Keratinocyte (primary cell): ENCODE measurements at regions not wholly inside any gene's neighbourhood (a gene's known extent, or its start where the extent isn't known, plus 50 kb on each side); places are given as distances from the start of the nearest gene placed in this dataset.

ENCODE experiments used
- DNase-seq: peaks from one replicate; pipeline ENCODE4 v3.0.0-alpha.2; 2011; ENCODE audit warnings: low read depth, missing footprints, low spot score
- FAIRE-seq: peaks from 2 replicates; lab custom pipeline; 2011; peaks lifted over from hg19 to GRCh38; lab: Jason Lieb, UNC
- H2AFZ ChIP-seq: 2 replicates; pipeline ENCODE4 v1.6.0; 2012; ENCODE audit warnings: low read length, control low read depth, inconsistent platforms; ENCODE audit not compliant: control insufficient read depth
- H3K27ac ChIP-seq: 2 replicates; pipeline ENCODE4 v1.5.1; 2011; ENCODE audit warnings: low read length; ENCODE audit not compliant: control insufficient read depth, insufficient read depth
- H3K27me3 ChIP-seq: 3 replicates; pipeline ENCODE4 v1.6.0; 2011; ENCODE audit warnings: low read length; ENCODE audit not compliant: control insufficient read depth, insufficient read depth; ENCODE audit errors: extremely low read depth
- H3K36me3 ChIP-seq, 2 experiments: 2 replicates in 1 of 2; 3 replicates in 1 of 2; pipeline ENCODE4 v1.5.1; 2011; ENCODE audit warnings: low read length in 2 of 2, mild to moderate bottlenecking in 1 of 2; ENCODE audit not compliant: control insufficient read depth in 2 of 2, insufficient read depth in 2 of 2; ENCODE audit errors: extremely low read depth in 1 of 2
- H3K4me1 ChIP-seq: 3 replicates; pipeline ENCODE4 v1.5.1; 2011; ENCODE audit warnings: low read length; ENCODE audit not compliant: control insufficient read depth, insufficient read depth; ENCODE audit errors: extremely low read depth
- H3K4me2 ChIP-seq: 3 replicates; pipeline ENCODE4 v1.6.0; 2011; ENCODE audit warnings: low read depth, low read length; ENCODE audit not compliant: control insufficient read depth, insufficient read depth; ENCODE audit errors: extremely low read depth
- H3K4me3 ChIP-seq, 3 experiments: fragments of 200-600 bp in 1 of 3; sonication (generic) in 1 of 3; 2 replicates in 2 of 3; 3 replicates in 1 of 3; pipeline ENCODE4 v1.5.1; 2011 to 2016; ENCODE audit warnings: low read length in 3 of 3, mild to moderate bottlenecking in 3 of 3, control low read depth in 2 of 3, inconsistent platforms in 1 of 3, low read depth in 1 of 3, mixed read lengths in 1 of 3, mixed run types in 1 of 3, moderate library complexity in 1 of 3; ENCODE audit not compliant: control insufficient read depth in 2 of 3, insufficient read depth in 2 of 3; ENCODE audit errors: extremely low read depth in 1 of 3
- H3K79me2 ChIP-seq: 2 replicates; pipeline ENCODE4 v1.6.0; 2012; ENCODE audit warnings: low read length; ENCODE audit not compliant: control insufficient read depth, insufficient read depth
- H3K9ac ChIP-seq: 3 replicates; pipeline ENCODE4 v1.6.0; 2011; ENCODE audit warnings: low read length; ENCODE audit not compliant: control insufficient read depth, insufficient read depth; ENCODE audit errors: extremely low read depth
- H3K9me1 ChIP-seq: 3 replicates; pipeline ENCODE4 v1.6.0; 2011; ENCODE audit warnings: low read length; ENCODE audit not compliant: control insufficient read depth, insufficient read depth; ENCODE audit errors: extremely low read depth
- H3K9me3 ChIP-seq: 2 replicates; pipeline ENCODE4 v1.5.1; 2012; ENCODE audit warnings: low read depth, low read length; ENCODE audit not compliant: control insufficient read depth
- H4K20me1 ChIP-seq: 3 replicates; pipeline ENCODE4 v1.6.0; 2011; ENCODE audit warnings: low read length; ENCODE audit not compliant: control insufficient read depth, insufficient read depth; ENCODE audit errors: extremely low read depth
- CTCF ChIP-seq, 3 experiments: IDR thresholded peaks in 1 of 3; conservative IDR thresholded peaks in 1 of 3; optimal IDR thresholded peaks in 1 of 3; 2 replicates in 2 of 3; 3 replicates in 1 of 3; pipeline versions ENCODE3 to v1.5.1; 2011; ENCODE audit warnings: low read length in 3 of 3, mild to moderate bottlenecking in 3 of 3, moderate library complexity in 2 of 3, control low read depth in 1 of 3, inconsistent platforms in 1 of 3; ENCODE audit not compliant: insufficient read depth in 2 of 3; ENCODE audit errors: extremely low read depth in 1 of 3
- EZH2 ChIP-seq: IDR thresholded peaks from one replicate; pipeline ENCODE4 v1.6.1; 2012; ENCODE audit warnings: inconsistent platforms, mild to moderate bottlenecking, low read length, moderate library complexity
- dilution Hi-C: fragments of 300-500 bp; cut with MboI; formaldehyde crosslinking; loops from one replicate; pipeline ENCODE4 v1.7.0; 2020; ENCODE audit warnings: low sequenced_read_pairs; ENCODE audit not compliant: extremely low pct_ligation_motif_present

- H3K4me1 ChIP-seq: peaks cover 6% of the 10 kb centered on the region
- dilution Hi-C loops: no loop called here
- no peaks in the 10 kb centered on the region for H4K20me1 ChIP-seq
- TF ChIP-seq EZH2 (no peak), CTCF (optimal IDR thresholded peaks at IDR 0.05 in 1 of 3, IDR thresholded peaks at IDR 0.05 in 1 of 3, conservative IDR thresholded peaks at IDR 0.05 in 1 of 3; ENCODE audit: extremely low read depth in 1 of 3, insufficient read depth in 2 of 3, low read length in 3 of 3) (no peak)
- no peaks in the 10 kb centered on the region for H3K27me3 ChIP-seq
- H3K4me2 ChIP-seq: no peak overlapping the region
- H2AFZ ChIP-seq: no peak overlapping the region
- no peak for DNase-seq
- no peaks in the 10 kb centered on the region for H3K9me1 ChIP-seq
- no peak overlapping the region for H3K27ac ChIP-seq
- H3K4me3 ChIP-seq: no peak overlapping the region
- no peak for FAIRE-seq
- H3K9ac ChIP-seq: no peak overlapping the region
- H3K79me2 ChIP-seq: no peaks in the 10 kb centered on the region
- no peaks in the 10 kb centered on the region for H3K36me3 ChIP-seq
- no peaks in the 10 kb centered on the region for H3K9me3 ChIP-seq
These were observed 511.4 kb upstream of the MYT1L start for GRCh38 chr2:2842466-2842865.

GRCh38 chr2:2840681-2841300, 509.7 kb upstream of the MYT1L start:
- dilution Hi-C loops: no loop called here
- TF ChIP-seq CTCF (optimal IDR thresholded peaks at IDR 0.05 in 1 of 3, IDR thresholded peaks at IDR 0.05 in 1 of 3, conservative IDR thresholded peaks at IDR 0.05 in 1 of 3; ENCODE audit: extremely low read depth in 1 of 3, insufficient read depth in 2 of 3, low read length in 3 of 3) (no peak), EZH2 (no peak)

More at GRCh38 chr2:2840681-2841300, 509.7 kb upstream of the MYT1L start:
- Histone ChIP-seq H3K9me1 (no peaks in the 10 kb centered on the region), H3K9ac (no peak overlapping the region), H3K4me1 (no peaks in the 10 kb centered on the region), H2AFZ (no peak overlapping the region), H3K4me2 (no peak overlapping the region), H3K79me2 (no peaks in the 10 kb centered on the region), H3K27me3 (no peaks in the 10 kb centered on the region), H3K9me3 (no peaks in the 10 kb centered on the region), H3K27ac (no peak overlapping the region), H3K36me3 (no peaks in the 10 kb centered on the region), H3K4me3 (no peak overlapping the region), H4K20me1 (no peaks in the 10 kb centered on the region)
- FAIRE-seq: no peak
- no peak for DNase-seq
